ENCODE measurements at regions not wholly inside any gene's neighbourhood (a gene's known extent, or its start where the extent isn't known, plus 50 kb on each side); places are given as distances from the start of the nearest gene placed in this dataset.

- TF ChIP-seq CTCF (IDR thresholded peaks at IDR 0.05; ENCODE audit: low read length) (no peak), EZH2 (optimal IDR thresholded peaks at IDR 0.05; ENCODE audit: low read depth, low read length) (no peak)
Measured at GRCh38 chr5:6215891-6216290, 162.5 kb downstream of the MED10 start.

Data from MM.1S (cell line).